ENCODE measurements at regions not wholly inside any gene's neighbourhood (a gene's known extent, or its start where the extent isn't known, plus 50 kb on each side); places are given as distances from the start of the nearest gene placed in this dataset.

GRCh38 chr3:145243875-145244274 lies 917.1 kb downstream of the PLOD2 start:
- TF ChIP-seq CTCF (IDR thresholded peaks at IDR 0.05), result no peak
- TF ChIP-seq EP300 (IDR thresholded peaks at IDR 0.05), result no peak
- TF ChIP-seq POLR2AphosphoS5 (IDR thresholded peaks at IDR 0.05), result no peak
